ENCODE measurements at regions not wholly inside any gene's neighbourhood (a gene's known extent, or its start where the extent isn't known, plus 50 kb on each side); places are given as distances from the start of the nearest gene placed in this dataset.

- no peaks in the 10 kb centered on the region for H3K4me1 Mint-ChIP-seq (ENCODE audit: low read depth in 2 of 2)
- H3K27me3 Mint-ChIP-seq = no peaks in the 10 kb centered on the region
- no peaks in the 10 kb centered on the region for H3K9me3 Mint-ChIP-seq
- DNase-seq (ENCODE audit: low spot score) (no peak), ATAC-seq (peak in 1 of 2 donors; percentile 70)
- H3K4me3 Mint-ChIP-seq = no peak overlapping the region
- no peaks in the 10 kb centered on the region for H3K36me3 Mint-ChIP-seq
- H3K27ac Mint-ChIP-seq = no peak overlapping the region
These were observed 237.8 kb upstream of the GADL1 start for GRCh38 chr3:31132132-31132769.

DNA sequence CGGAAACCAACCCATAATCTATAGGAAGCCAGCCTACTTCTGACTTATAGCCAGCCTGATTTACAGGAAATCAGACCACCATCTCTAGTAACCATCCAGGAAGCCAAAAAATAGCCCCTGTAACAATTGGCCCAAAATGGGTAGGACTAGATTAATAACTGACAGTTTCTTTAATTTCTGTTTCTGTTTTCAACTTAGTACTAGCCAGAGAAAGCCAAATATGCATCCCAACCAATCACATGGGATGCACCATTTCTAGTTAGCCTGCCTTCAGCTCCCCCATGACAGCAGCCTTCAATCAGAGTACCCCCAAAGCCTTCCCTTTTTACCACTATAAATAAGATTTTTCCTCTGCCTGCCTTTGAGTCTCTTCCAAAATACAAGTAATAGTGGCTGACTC, 239.1 kb upstream of the GADL1 start:
- DNase-seq (ENCODE audit: low spot score) (no peak), ATAC-seq (no peak)
- H3K27ac Mint-ChIP-seq = no peak overlapping the region
- H3K9me3 Mint-ChIP-seq = no peaks in the 10 kb centered on the region
- H3K4me1 Mint-ChIP-seq (ENCODE audit: low read depth in 2 of 2) = no peaks in the 10 kb centered on the region
- no peak overlapping the region for H3K4me3 Mint-ChIP-seq
- no peaks in the 10 kb centered on the region for H3K36me3 Mint-ChIP-seq
- H3K27me3 Mint-ChIP-seq = no peaks in the 10 kb centered on the region

GRCh38 chr3:31135546-31135945, 241.1 kb upstream of the GADL1 start:
- H3K27ac Mint-ChIP-seq = no peak overlapping the region
- peaks cover 6 to 12% of the 10 kb centered on the region in 2 donors for H3K27me3 Mint-ChIP-seq
- ATAC-seq (no peak), DNase-seq (ENCODE audit: low spot score) (no peak)
- H3K4me1 Mint-ChIP-seq (ENCODE audit: low read depth in 2 of 2) = no peaks in the 10 kb centered on the region
- H3K9me3 Mint-ChIP-seq = no peaks in the 10 kb centered on the region
- H3K4me3 Mint-ChIP-seq = no peak overlapping the region
- peaks cover 5% of the 10 kb centered on the region for H3K36me3 Mint-ChIP-seq

DNA sequence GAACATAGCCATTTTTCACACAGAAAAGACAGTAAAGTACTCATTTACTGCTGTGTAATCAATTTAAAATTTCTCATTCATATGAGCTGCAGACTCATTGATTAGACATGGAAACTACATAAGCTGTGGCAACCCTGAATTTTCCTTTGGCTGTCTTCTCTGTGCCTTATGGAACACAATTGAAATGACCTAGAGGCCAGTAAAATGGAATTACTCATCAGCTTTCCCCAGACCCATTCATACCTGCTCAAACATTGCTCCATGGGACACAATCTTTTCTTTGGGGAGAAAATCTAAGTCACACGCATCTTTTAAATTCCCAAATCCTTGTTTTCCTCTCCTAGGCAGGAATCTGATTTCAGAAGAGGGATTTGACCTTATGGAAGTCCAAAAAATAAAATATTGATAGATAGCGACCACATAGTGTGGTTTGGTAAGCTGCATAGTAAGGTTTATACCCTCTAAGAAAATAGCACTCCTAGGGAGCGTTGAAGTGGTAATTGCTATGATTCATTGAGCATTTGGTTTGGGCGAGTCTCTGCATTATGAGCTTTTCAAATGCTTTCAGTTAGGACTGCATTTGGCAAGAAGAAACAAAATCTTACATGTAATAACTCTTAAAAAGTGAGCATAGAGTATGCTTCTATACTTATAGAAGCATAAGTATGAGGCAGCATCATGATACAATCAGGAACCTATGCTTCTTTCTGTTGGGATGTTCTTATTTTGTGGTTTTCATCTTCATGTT, 243.4 kb upstream of the GADL1 start:
- DNase-seq (ENCODE audit: low spot score) (no peak), ATAC-seq (no peak)
- H3K27me3 Mint-ChIP-seq = peaks cover 6 to 12% of the 10 kb centered on the region in 2 donors
- H3K4me1 Mint-ChIP-seq (ENCODE audit: low read depth in 2 of 2) = no peaks in the 10 kb centered on the region
- peaks cover 5% of the 10 kb centered on the region for H3K36me3 Mint-ChIP-seq
- H3K27ac Mint-ChIP-seq = no peak overlapping the region
- no peak overlapping the region for H3K4me3 Mint-ChIP-seq
- no peaks in the 10 kb centered on the region for H3K9me3 Mint-ChIP-seq

GRCh38 chr3:31140470-31140869, 246.0 kb upstream of the GADL1 start:
- Mint-ChIP-seq H3K4me3 (no peak overlapping the region), H3K4me1 (ENCODE audit: low read depth in 2 of 2) (no peaks in the 10 kb centered on the region), H3K27ac (no peak overlapping the region), H3K27me3 (peaks cover 6 to 12% of the 10 kb centered on the region in 2 donors), H3K36me3 (peaks cover 5% of the 10 kb centered on the region), H3K9me3 (no peaks in the 10 kb centered on the region)
- ATAC-seq (no peak), DNase-seq (ENCODE audit: low spot score) (no peak)

GRCh38 chr3:31142139-31142538, 247.7 kb upstream of the GADL1 start:
- Mint-ChIP-seq H3K36me3 (peaks cover 5% of the 10 kb centered on the region), H3K9me3 (no peaks in the 10 kb centered on the region), H3K4me3 (no peak overlapping the region), H3K27me3 (peaks cover 6 to 12% of the 10 kb centered on the region in 2 donors), H3K4me1 (ENCODE audit: low read depth in 2 of 2) (no peaks in the 10 kb centered on the region), H3K27ac (no peak overlapping the region)
- ATAC-seq = no peak
- no peak for DNase-seq (ENCODE audit: low spot score)

- DNase-seq (ENCODE audit: low spot score) (no peak), ATAC-seq (no peak)
- Mint-ChIP-seq H3K27me3 (peaks cover 6 to 12% of the 10 kb centered on the region in 2 donors), H3K4me1 (ENCODE audit: low read depth in 2 of 2) (no peaks in the 10 kb centered on the region), H3K36me3 (peaks cover 5% of the 10 kb centered on the region), H3K9me3 (no peaks in the 10 kb centered on the region), H3K4me3 (no peak overlapping the region), H3K27ac (no peak overlapping the region)
These were observed 248.1 kb upstream of the GADL1 start for GRCh38 chr3:31142543-31142942.

GRCh38 chr3:31145062-31145461, 250.6 kb upstream of the GADL1 start:
- Mint-ChIP-seq H3K36me3 (peaks cover 11% of the 10 kb centered on the region), H3K9me3 (peaks cover 9% of the 10 kb centered on the region), H3K27ac (no peak overlapping the region), H3K4me1 (ENCODE audit: low read depth in 2 of 2) (no peaks in the 10 kb centered on the region), H3K4me3 (no peak overlapping the region), H3K27me3 (no peaks in the 10 kb centered on the region)
- ATAC-seq (no peak), DNase-seq (ENCODE audit: low spot score) (no peak)

DNA sequence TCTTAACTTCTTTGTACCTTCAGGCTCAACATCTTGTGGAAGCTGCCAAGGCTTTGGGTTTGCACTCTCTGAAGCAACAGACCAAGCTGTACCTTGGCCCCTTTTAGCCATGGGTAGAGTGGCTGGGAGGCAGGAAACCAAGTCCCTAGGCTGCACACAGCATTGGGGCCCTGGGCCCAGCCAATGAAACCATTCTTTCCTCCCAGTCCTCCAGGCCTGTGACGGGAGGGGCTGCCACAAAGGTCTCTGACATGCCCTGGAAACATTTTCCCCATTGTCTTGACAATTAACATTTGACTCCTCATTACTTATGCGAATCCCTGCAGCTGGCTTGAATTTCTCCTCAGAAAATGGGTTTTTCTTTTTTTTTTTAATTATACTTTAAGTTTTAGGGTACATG, 253.1 kb upstream of the GADL1 start:
- peaks cover 18% of the 10 kb centered on the region for H3K36me3 Mint-ChIP-seq
- peaks cover 11% of the 10 kb centered on the region for H3K9me3 Mint-ChIP-seq
- H3K4me1 Mint-ChIP-seq (ENCODE audit: low read depth in 2 of 2) = no peaks in the 10 kb centered on the region
- no peak overlapping the region for H3K27ac Mint-ChIP-seq
- DNase-seq (ENCODE audit: low spot score) (no peak), ATAC-seq (no peak)
- H3K27me3 Mint-ChIP-seq = no peaks in the 10 kb centered on the region
- no peak overlapping the region for H3K4me3 Mint-ChIP-seq

GRCh38 chr3:31157047-31157694, 262.7 kb upstream of the GADL1 start:
- DNase-seq (ENCODE audit: low spot score) (no peak), ATAC-seq (no peak)
- Mint-ChIP-seq H3K9me3 (no peaks in the 10 kb centered on the region), H3K27me3 (peaks cover 0 to 1% of the 10 kb centered on the region in 2 donors), H3K4me3 (peak overlapping the region; percentile 60), H3K4me1 (ENCODE audit: low read depth in 2 of 2) (peaks cover 5 to 8% of the 10 kb centered on the region in 2 donors), H3K27ac (no peak overlapping the region), H3K36me3 (no peaks in the 10 kb centered on the region)

- Mint-ChIP-seq H3K4me1 (ENCODE audit: low read depth in 2 of 2) (peaks cover 5 to 8% of the 10 kb centered on the region in 2 donors), H3K27ac (no peak overlapping the region), H3K4me3 (no peak overlapping the region), H3K36me3 (no peaks in the 10 kb centered on the region), H3K27me3 (peaks cover 0 to 2% of the 10 kb centered on the region in 2 donors), H3K9me3 (no peaks in the 10 kb centered on the region)
- ATAC-seq (no peak), DNase-seq (ENCODE audit: low spot score) (no peak)
These were observed 263.6 kb upstream of the GADL1 start for GRCh38 chr3:31157893-31158620.

GRCh38 chr3:31159331-31160039, 265.0 kb upstream of the GADL1 start:
- Mint-ChIP-seq H3K4me1 (ENCODE audit: low read depth in 2 of 2) (peaks cover 5 to 8% of the 10 kb centered on the region in 2 donors), H3K27me3 (peaks cover 0 to 2% of the 10 kb centered on the region in 2 donors), H3K27ac (no peak overlapping the region), H3K9me3 (no peaks in the 10 kb centered on the region), H3K4me3 (no peak overlapping the region), H3K36me3 (no peaks in the 10 kb centered on the region)
- DNase-seq (ENCODE audit: low spot score) (no peak), ATAC-seq (no peak)

DNA sequence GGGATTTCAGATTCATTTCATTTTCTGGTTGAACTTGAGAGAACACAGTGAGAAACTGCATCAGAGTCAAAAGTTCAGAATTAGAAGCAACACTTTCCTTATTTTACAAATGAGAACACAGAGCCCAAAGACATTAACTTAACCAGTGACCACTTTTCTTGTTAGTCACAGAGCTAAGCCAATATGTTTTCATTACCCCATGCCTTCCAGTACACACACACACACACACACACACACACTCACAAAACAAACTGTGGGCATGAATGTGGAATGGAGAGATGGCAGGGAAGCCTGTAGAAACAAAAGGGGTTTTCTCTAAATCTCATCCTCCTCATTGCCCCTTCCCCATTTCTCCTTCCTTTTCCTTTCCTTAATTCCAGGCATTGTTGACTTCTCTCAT, 267.4 kb upstream of the GADL1 start:
- DNase-seq (ENCODE audit: low spot score) (no peak), ATAC-seq (no peak)
- no peaks in the 10 kb centered on the region for H3K36me3 Mint-ChIP-seq
- H3K27me3 Mint-ChIP-seq = peaks cover 0 to 2% of the 10 kb centered on the region in 2 donors
- no peak overlapping the region for H3K4me3 Mint-ChIP-seq
- H3K9me3 Mint-ChIP-seq = no peaks in the 10 kb centered on the region
- peaks cover 4 to 6% of the 10 kb centered on the region in 2 donors for H3K4me1 Mint-ChIP-seq (ENCODE audit: low read depth in 2 of 2)
- H3K27ac Mint-ChIP-seq = no peak overlapping the region
